Endothelial cell of umbilical vein (primary cell): ENCODE measurements at regions not wholly inside any gene's neighbourhood (a gene's known extent, or its start where the extent isn't known, plus 50 kb on each side); places are given as distances from the start of the nearest gene placed in this dataset.

ENCODE experiments used
- EZH2 ChIP-seq: IDR thresholded peaks from 2 replicates; pipeline ENCODE4 v1.6.1; 2012; ENCODE audit warnings: borderline replicate concordance, low read depth, mild to moderate bottlenecking, moderate library complexity, low read length, inconsistent platforms; ENCODE audit not compliant: severe bottlenecking
- MYC ChIP-seq: IDR thresholded peaks from one replicate; pipeline ENCODE4 v1.6.1; 2011; ENCODE audit warnings: mild to moderate bottlenecking, low read depth, low read length
- TF ChIP-seq, protein P1 (sequence below), 2 donors: IDR thresholded peaks; 1 replicate in 1 of 2; 2 replicates in 1 of 2; pipeline ENCODE4 v1.5.1; 2011; ENCODE audit warnings: low read length in 2 of 2, mild to moderate bottlenecking in 2 of 2, moderate library complexity in 2 of 2, control low read depth in 1 of 2, inconsistent platforms in 1 of 2, low read depth in 1 of 2; ENCODE audit not compliant: insufficient read depth in 1 of 2; ENCODE audit errors: extremely low read depth in 1 of 2

- TF ChIP-seq EZH2 (no peak), MYC (no peak)
- TF ChIP-seq, protein P1, sequence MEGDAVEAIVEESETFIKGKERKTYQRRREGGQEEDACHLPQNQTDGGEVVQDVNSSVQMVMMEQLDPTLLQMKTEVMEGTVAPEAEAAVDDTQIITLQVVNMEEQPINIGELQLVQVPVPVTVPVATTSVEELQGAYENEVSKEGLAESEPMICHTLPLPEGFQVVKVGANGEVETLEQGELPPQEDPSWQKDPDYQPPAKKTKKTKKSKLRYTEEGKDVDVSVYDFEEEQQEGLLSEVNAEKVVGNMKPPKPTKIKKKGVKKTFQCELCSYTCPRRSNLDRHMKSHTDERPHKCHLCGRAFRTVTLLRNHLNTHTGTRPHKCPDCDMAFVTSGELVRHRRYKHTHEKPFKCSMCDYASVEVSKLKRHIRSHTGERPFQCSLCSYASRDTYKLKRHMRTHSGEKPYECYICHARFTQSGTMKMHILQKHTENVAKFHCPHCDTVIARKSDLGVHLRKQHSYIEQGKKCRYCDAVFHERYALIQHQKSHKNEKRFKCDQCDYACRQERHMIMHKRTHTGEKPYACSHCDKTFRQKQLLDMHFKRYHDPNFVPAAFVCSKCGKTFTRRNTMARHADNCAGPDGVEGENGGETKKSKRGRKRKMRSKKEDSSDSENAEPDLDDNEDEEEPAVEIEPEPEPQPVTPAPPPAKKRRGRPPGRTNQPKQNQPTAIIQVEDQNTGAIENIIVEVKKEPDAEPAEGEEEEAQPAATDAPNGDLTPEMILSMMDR (IDR thresholded peaks at IDR 0.05; ENCODE audit: extremely low read depth in 1 of 2, insufficient read depth in 1 of 2, low read depth in 1 of 2, low read length in 2 of 2) = no peak
Measured at GRCh38 chr9:34771007-34771406, 61.1 kb upstream of the CCL21 start.
